Fibroblast of villous mesenchyme (primary cell): ENCODE measurements at regions not wholly inside any gene's neighbourhood (a gene's known extent, or its start where the extent isn't known, plus 50 kb on each side); places are given as distances from the start of the nearest gene placed in this dataset.

Experiments
- DNase-seq: peaks from one replicate; pipeline ENCODE4 v3.0.0-alpha.2; 2010; ENCODE audit warnings: low read depth
- H3K4me3 ChIP-seq: 2 replicates; pipeline ENCODE4 v1.5.1; 2011; ENCODE audit warnings: low read depth, mild to moderate bottlenecking, low read length
- TF ChIP-seq, protein P1 (sequence below): IDR thresholded peaks from 2 replicates; pipeline ENCODE4 v1.5.1; 2012; ENCODE audit warnings: low read depth, mild to moderate bottlenecking, low read length; ENCODE audit not compliant: insufficient read depth

- no peak for DNase-seq
- H3K4me3 ChIP-seq, result no peak overlapping the region
- TF ChIP-seq, protein P1, sequence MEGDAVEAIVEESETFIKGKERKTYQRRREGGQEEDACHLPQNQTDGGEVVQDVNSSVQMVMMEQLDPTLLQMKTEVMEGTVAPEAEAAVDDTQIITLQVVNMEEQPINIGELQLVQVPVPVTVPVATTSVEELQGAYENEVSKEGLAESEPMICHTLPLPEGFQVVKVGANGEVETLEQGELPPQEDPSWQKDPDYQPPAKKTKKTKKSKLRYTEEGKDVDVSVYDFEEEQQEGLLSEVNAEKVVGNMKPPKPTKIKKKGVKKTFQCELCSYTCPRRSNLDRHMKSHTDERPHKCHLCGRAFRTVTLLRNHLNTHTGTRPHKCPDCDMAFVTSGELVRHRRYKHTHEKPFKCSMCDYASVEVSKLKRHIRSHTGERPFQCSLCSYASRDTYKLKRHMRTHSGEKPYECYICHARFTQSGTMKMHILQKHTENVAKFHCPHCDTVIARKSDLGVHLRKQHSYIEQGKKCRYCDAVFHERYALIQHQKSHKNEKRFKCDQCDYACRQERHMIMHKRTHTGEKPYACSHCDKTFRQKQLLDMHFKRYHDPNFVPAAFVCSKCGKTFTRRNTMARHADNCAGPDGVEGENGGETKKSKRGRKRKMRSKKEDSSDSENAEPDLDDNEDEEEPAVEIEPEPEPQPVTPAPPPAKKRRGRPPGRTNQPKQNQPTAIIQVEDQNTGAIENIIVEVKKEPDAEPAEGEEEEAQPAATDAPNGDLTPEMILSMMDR, result no peak
These were observed 92.2 kb downstream of the P2RY1 start for GRCh38 chr3:152927131-152927530.

DNA sequence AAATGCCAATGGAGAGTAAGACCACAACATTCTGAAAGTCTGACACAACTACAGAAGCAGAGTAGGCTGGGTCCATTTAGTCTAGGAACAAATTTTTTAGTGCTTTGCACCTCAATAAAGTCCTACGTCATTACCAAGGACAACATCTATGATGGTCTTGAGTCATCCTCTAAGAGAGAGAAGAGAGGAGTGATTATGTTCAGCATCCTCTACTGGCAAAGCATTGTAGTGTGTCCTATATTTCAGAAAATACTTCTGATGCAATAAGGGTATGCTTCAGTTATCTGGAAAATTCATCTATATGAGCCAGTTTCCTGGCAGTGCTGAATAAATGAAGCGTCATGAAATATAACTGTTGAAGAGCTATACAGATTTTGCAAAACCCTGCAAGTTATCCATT, 95.6 kb downstream of the P2RY1 start:
- TF ChIP-seq, protein P1, result no peak
- no peak overlapping the region for H3K4me3 ChIP-seq
- no peak for DNase-seq

DNA sequence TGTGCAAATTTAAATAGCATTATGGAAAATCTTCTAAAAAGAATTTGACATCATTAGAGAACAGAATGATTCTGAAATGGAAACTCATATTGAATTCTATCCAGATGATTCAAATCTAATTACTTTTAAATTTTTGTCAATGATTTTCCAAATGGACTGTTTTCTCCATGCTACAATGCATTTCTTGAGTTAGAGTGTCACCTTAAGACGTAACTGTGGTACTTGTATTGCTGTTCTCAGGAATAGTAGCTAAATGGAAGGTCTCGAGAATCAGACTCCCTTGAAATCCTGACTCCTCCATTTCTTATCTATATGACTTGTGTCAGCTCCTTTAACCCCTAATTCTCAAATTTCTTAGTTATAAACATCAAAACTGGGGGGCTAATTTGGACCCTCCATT, 102.3 kb downstream of the P2RY1 start:
- H3K4me3 ChIP-seq, result no peak overlapping the region
- DNase-seq, result no peak
- TF ChIP-seq, protein P1, result peak; percentile 10

- TF ChIP-seq, protein P1, result no peak
- DNase-seq, result no peak
- H3K4me3 ChIP-seq, result no peak overlapping the region
These were observed 104.2 kb downstream of the P2RY1 start for GRCh38 chr3:152938974-152939636.

GRCh38 chr3:152941859-152942258, 106.9 kb downstream of the P2RY1 start:
- no peak for DNase-seq
- TF ChIP-seq, protein P1, result no peak
- H3K4me3 ChIP-seq, result no peak overlapping the region

DNA sequence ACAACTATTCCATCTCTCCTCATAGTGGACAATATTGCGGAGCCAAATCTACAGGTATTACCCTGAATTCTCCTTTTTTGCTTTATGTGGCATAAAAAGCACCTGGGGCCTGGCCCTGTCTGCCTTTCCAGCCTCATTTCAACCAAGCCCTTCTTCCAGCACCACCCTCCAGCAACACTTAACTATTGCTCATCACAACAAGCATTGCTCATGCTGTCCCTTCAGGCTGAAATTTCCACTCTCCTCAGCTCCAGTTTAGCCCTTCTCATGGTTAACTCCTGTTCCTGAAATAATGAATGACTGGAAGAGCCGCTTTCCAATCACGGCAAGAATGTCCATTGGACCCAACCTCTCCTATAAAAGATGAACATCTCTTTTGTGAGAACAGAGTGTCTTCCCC, 107.4 kb downstream of the P2RY1 start:
- DNase-seq, result peak; percentile 12
- H3K4me3 ChIP-seq, result no peak overlapping the region

More for the DNA sequence above, 107.4 kb downstream of the P2RY1 start:
- TF ChIP-seq, protein P1, result no peak
